ENCODE measurements at regions not wholly inside any gene's neighbourhood (a gene's known extent, or its start where the extent isn't known, plus 50 kb on each side); places are given as distances from the start of the nearest gene placed in this dataset.

GRCh38 chr1:60911966-60912697 is 170.2 kb upstream of the NFIA start:
- peak overlapping the region; percentile 49 for H3K27ac ChIP-seq (ENCODE audit: low read depth, low read length, poor library complexity, severe bottlenecking)
- no TSS peak for BruUV-seq (replicated peaks)
- H3K9me3 ChIP-seq (ENCODE audit: low read depth, low read length, poor library complexity, severe bottlenecking) = no peaks in the 10 kb centered on the region
- H3K4me1 ChIP-seq (ENCODE audit: insufficient read depth, low read length, poor library complexity, severe bottlenecking) = peaks cover 16% of the 10 kb centered on the region
- no peaks in the 10 kb centered on the region for H3K36me3 ChIP-seq (ENCODE audit: insufficient read depth, low read length, poor library complexity, severe bottlenecking)
- H3K4me3 ChIP-seq (ENCODE audit: low read depth, low read length, poor library complexity, severe bottlenecking) = no peak overlapping the region
- DNase-seq (ENCODE audit: low spot score) = peak; percentile 89
- H3K27me3 ChIP-seq (replicated peaks; ENCODE audit: insufficient read depth, low read depth, low read length, poor library complexity) = no peaks in the 10 kb centered on the region
- CTCF ChIA-PET = interaction anchor here (1.0 kb wide), 1 partner anchor 63 kb away, joined by 4 read pairs; no protein-coding TSS in a partner anchor
- TF ChIP-seq EZH2 (IDR thresholded peaks at IDR 0.05; ENCODE audit: borderline replicate concordance, low read depth, low read length, poor library complexity, severe bottlenecking) = no peak
- POLR2A ChIA-PET (ENCODE audit: low non-redundant PET) = no interaction called here
- intact Hi-C loops (cut with micrococcal nuclease; ENCODE audit: unreplicated experiment) = no loop called here

GRCh38 chr1:60908159-60908558 is 174.2 kb upstream of the NFIA start:
- Histone ChIP-seq H3K4me3 (ENCODE audit: low read depth, low read length, poor library complexity, severe bottlenecking) (no peak overlapping the region), H3K36me3 (ENCODE audit: insufficient read depth, low read length, poor library complexity, severe bottlenecking) (no peaks in the 10 kb centered on the region), H3K27ac (ENCODE audit: low read depth, low read length, poor library complexity, severe bottlenecking) (no peak overlapping the region), H3K4me1 (ENCODE audit: insufficient read depth, low read length, poor library complexity, severe bottlenecking) (peaks cover 35% of the 10 kb centered on the region), H3K27me3 (replicated peaks; ENCODE audit: insufficient read depth, low read depth, low read length, poor library complexity) (no peaks in the 10 kb centered on the region), H3K9me3 (ENCODE audit: low read depth, low read length, poor library complexity, severe bottlenecking) (no peaks in the 10 kb centered on the region)
- TF ChIP-seq CTCF (conservative IDR thresholded peaks at IDR 0.05; ENCODE audit: low read depth, low read length) (no peak), EZH2 (IDR thresholded peaks at IDR 0.05; ENCODE audit: borderline replicate concordance, low read depth, low read length, poor library complexity, severe bottlenecking) (no peak)
- no peak for DNase-seq (ENCODE audit: low spot score)
- ChIA-PET POLR2A (ENCODE audit: low non-redundant PET) (no interaction called here), CTCF (interaction anchor here (0.5 kb wide), 1 partner anchor 71 kb away, joined by 3 read pairs; no protein-coding TSS in a partner anchor)
- intact Hi-C loops (cut with micrococcal nuclease; ENCODE audit: unreplicated experiment) = no loop called here
- BruUV-seq (replicated peaks) = no TSS peak

GRCh38 chr1:60906526-60906925 is 175.8 kb upstream of the NFIA start:
- no peak overlapping the region for H3K27ac ChIP-seq (ENCODE audit: low read depth, low read length, poor library complexity, severe bottlenecking)
- H3K36me3 ChIP-seq (ENCODE audit: insufficient read depth, low read length, poor library complexity, severe bottlenecking) = no peaks in the 10 kb centered on the region
- ChIA-PET CTCF (no interaction called here), POLR2A (ENCODE audit: low non-redundant PET) (no interaction called here)
- H3K27me3 ChIP-seq (replicated peaks; ENCODE audit: insufficient read depth, low read depth, low read length, poor library complexity) = no peaks in the 10 kb centered on the region
- no peak for DNase-seq (ENCODE audit: low spot score)
- no TSS peak for BruUV-seq (replicated peaks)
- no peak for TF ChIP-seq EZH2 (IDR thresholded peaks at IDR 0.05; ENCODE audit: borderline replicate concordance, low read depth, low read length, poor library complexity, severe bottlenecking)
- no peak for TF ChIP-seq CTCF (conservative IDR thresholded peaks at IDR 0.05; ENCODE audit: low read depth, low read length)
- H3K4me3 ChIP-seq (ENCODE audit: low read depth, low read length, poor library complexity, severe bottlenecking) = no peak overlapping the region
- peaks cover 29% of the 10 kb centered on the region for H3K4me1 ChIP-seq (ENCODE audit: insufficient read depth, low read length, poor library complexity, severe bottlenecking)
- no peaks in the 10 kb centered on the region for H3K9me3 ChIP-seq (ENCODE audit: low read depth, low read length, poor library complexity, severe bottlenecking)
- intact Hi-C loops (cut with micrococcal nuclease; ENCODE audit: unreplicated experiment) = no loop called here

- no peaks in the 10 kb centered on the region for H3K36me3 ChIP-seq (ENCODE audit: insufficient read depth, low read length, poor library complexity, severe bottlenecking)
- TF ChIP-seq EZH2 (IDR thresholded peaks at IDR 0.05; ENCODE audit: borderline replicate concordance, low read depth, low read length, poor library complexity, severe bottlenecking) (no peak), CTCF (conservative IDR thresholded peaks at IDR 0.05; ENCODE audit: low read depth, low read length) (no peak)
- intact Hi-C loops (cut with micrococcal nuclease; ENCODE audit: unreplicated experiment) = no loop called here
- H3K9me3 ChIP-seq (ENCODE audit: low read depth, low read length, poor library complexity, severe bottlenecking) = no peaks in the 10 kb centered on the region
- ChIA-PET POLR2A (ENCODE audit: low non-redundant PET) (no interaction called here), CTCF (no interaction called here)
- no TSS peak for BruUV-seq (replicated peaks)
- DNase-seq (ENCODE audit: low spot score) = no peak
- H3K27ac ChIP-seq (ENCODE audit: low read depth, low read length, poor library complexity, severe bottlenecking) = no peak overlapping the region
- no peak overlapping the region for H3K4me3 ChIP-seq (ENCODE audit: low read depth, low read length, poor library complexity, severe bottlenecking)
- H3K27me3 ChIP-seq (replicated peaks; ENCODE audit: insufficient read depth, low read depth, low read length, poor library complexity) = no peaks in the 10 kb centered on the region
- H3K4me1 ChIP-seq (ENCODE audit: insufficient read depth, low read length, poor library complexity, severe bottlenecking) = peaks cover 24% of the 10 kb centered on the region
Observed at GRCh38 chr1:60906039-60906438, 176.3 kb upstream of the NFIA start.

All from A673 (cell line).